ENCODE measurements at regions not wholly inside any gene's neighbourhood (a gene's known extent, or its start where the extent isn't known, plus 50 kb on each side); places are given as distances from the start of the nearest gene placed in this dataset.

GRCh38 chrX:35015621-35016020 is 73.0 kb downstream of the FAM47B start:
- TF ChIP-seq POLR2A (IDR thresholded peaks at IDR 0.05) (no peak), CTCF (IDR thresholded peaks at IDR 0.05) (no peak)
